ENCODE measurements at regions not wholly inside any gene's neighbourhood (a gene's known extent, or its start where the extent isn't known, plus 50 kb on each side); places are given as distances from the start of the nearest gene placed in this dataset.

- no peak overlapping the region for H2AFZ ChIP-seq (replicated peaks; ENCODE audit: low read length, poor library complexity)
- no peak overlapping the region for H2BK120ac ChIP-seq (ENCODE audit: low read depth, low read length)
- WGBS, 2 experiments (ENCODE audit: extremely low coverage in 2 of 2, insufficient read length in 1 of 2) = no CpG with 5 or more reads among the region's 3 CpGs
- H3K4me1 ChIP-seq (ENCODE audit: control insufficient read depth, insufficient read depth, low read length) = no peaks in the 10 kb centered on the region
- H2BK20ac ChIP-seq (ENCODE audit: low read depth, low read length) = no peak overlapping the region
- H4K5ac ChIP-seq (ENCODE audit: low read depth, low read length) = no peak overlapping the region
- DNase-seq (no peak), ATAC-seq (ENCODE audit: low read depth) (no peak)
- ChIA-PET CTCF (no interaction called here), POLR2A (ENCODE audit: unreplicated experiment) (no interaction called here)
- H3K56ac ChIP-seq (ENCODE audit: extremely low read depth, insufficient read depth, low read length) = no peak overlapping the region
- no peak overlapping the region for H3K4me2 ChIP-seq (ENCODE audit: low read depth, low read length)
- no peak overlapping the region for H3K23ac ChIP-seq (ENCODE audit: low read depth, low read length)
- H3K9ac ChIP-seq (ENCODE audit: low read depth, low read length) = no peak overlapping the region
- H4K8ac ChIP-seq (ENCODE audit: low read depth in 2 of 2, low read length in 2 of 2) = no peak overlapping the region
- H3K9me3 ChIP-seq (ENCODE audit: control insufficient read depth, insufficient read depth, low read length) = peaks cover 8% of the 10 kb centered on the region
- no peaks in the 10 kb centered on the region for H3K36me3 ChIP-seq (ENCODE audit: control insufficient read depth, insufficient read depth, low read length)
- H2AK5ac ChIP-seq (ENCODE audit: low read depth, low read length) = no peak overlapping the region
- H3K14ac ChIP-seq (replicated peaks; ENCODE audit: low read depth, low read length) = no peak overlapping the region
- TF ChIP-seq RFX5 (IDR thresholded peaks at IDR 0.05; ENCODE audit: low read depth, low read length) (no peak), RAD21 (IDR thresholded peaks at IDR 0.05; ENCODE audit: low read length) (no peak), USF2 (IDR thresholded peaks at IDR 0.05; ENCODE audit: low read depth, low read length) (no peak), NFE2L2 (IDR thresholded peaks at IDR 0.05; ENCODE audit: low read depth, low read length) (no peak), ELK1 (IDR thresholded peaks at IDR 0.05; ENCODE audit: borderline replicate concordance, low read depth, low read length) (no peak), RCOR1 (IDR thresholded peaks at IDR 0.05; ENCODE audit: insufficient replicate concordance, low read length) (no peak), FOS (IDR thresholded peaks at IDR 0.05; ENCODE audit: low read depth, low read length) (no peak), MAFK (IDR thresholded peaks at IDR 0.05; ENCODE audit: low read depth, low read length) (no peak), BHLHE40 (IDR thresholded peaks at IDR 0.05; ENCODE audit: low read depth, low read length) (no peak), MAZ (IDR thresholded peaks at IDR 0.05; ENCODE audit: borderline replicate concordance, low read depth, low read length) (no peak), SMC3 (IDR thresholded peaks at IDR 0.05; ENCODE audit: low read depth, low read length) (no peak), CEBPB (IDR thresholded peaks at IDR 0.05; ENCODE audit: low read depth, low read length) (no peak), CHD1 (IDR thresholded peaks at IDR 0.05; ENCODE audit: low read depth, low read length) (no peak), MXI1 (IDR thresholded peaks at IDR 0.05; ENCODE audit: borderline replicate concordance, low read depth, low read length) (no peak), POLR2A (IDR thresholded peaks at IDR 0.05; ENCODE audit: low read depth, low read length) (no peak), CTCF (conservative IDR thresholded peaks at IDR 0.05; ENCODE audit: low read depth, low read length) (no peak)
- dilution Hi-C loops (cut with HindIII; ENCODE audit: low sequenced_read_pairs, unreplicated experiment) (no loop called here), intact Hi-C loops (cut with micrococcal nuclease) (no loop called here), in situ Hi-C loops (cut with MboI; ENCODE audit: low sequenced_read_pairs) (no loop called here)
- no peak overlapping the region for H2AK9ac ChIP-seq (replicated peaks; ENCODE audit: low read depth, low read length, poor library complexity)
- no peaks in the 10 kb centered on the region for H3K9me1 ChIP-seq (ENCODE audit: insufficient read depth, low read length)
- H3K18ac ChIP-seq (ENCODE audit: low read depth, low read length) = no peak overlapping the region
- H2BK5ac ChIP-seq (ENCODE audit: low read depth, low read length, poor library complexity, severe bottlenecking) = no peak overlapping the region
- no peak overlapping the region for H4K91ac ChIP-seq (ENCODE audit: insufficient read depth, low read depth, low read length)
- H3K4ac ChIP-seq (ENCODE audit: low read depth, low read length) = no peak overlapping the region
- BruUV-seq (replicated peaks) = no TSS peak
- no peaks in the 10 kb centered on the region for H3K27me3 ChIP-seq (ENCODE audit: control insufficient read depth, insufficient read depth, low read length)
- no peaks in the 10 kb centered on the region for H3K79me1 ChIP-seq (ENCODE audit: low read depth in 1 of 2, low read length in 2 of 2)
- H2BK15ac ChIP-seq (ENCODE audit: low read depth, low read length) = no peak overlapping the region
- no peak overlapping the region for H3K27ac ChIP-seq (ENCODE audit: insufficient read depth, low read length)
- H4K20me1 ChIP-seq (ENCODE audit: insufficient read depth, low read length) = no peaks in the 10 kb centered on the region
- H3K4me3 ChIP-seq (ENCODE audit: insufficient read depth, low read depth, low read length) = no peak overlapping the region
Observed at GRCh38 chr4:13201241-13201640, 282.9 kb downstream of the RAB28 start.
